Endothelial cell of umbilical vein (primary cell): ENCODE measurements at regions not wholly inside any gene's neighbourhood (a gene's known extent, or its start where the extent isn't known, plus 50 kb on each side); places are given as distances from the start of the nearest gene placed in this dataset.

ENCODE experiments used
- CTCF ChIP-seq, 2 donors: IDR thresholded peaks; 1 replicate in 1 of 2; 2 replicates in 1 of 2; pipeline ENCODE4 v1.5.1; 2011; ENCODE audit warnings: low read length in 2 of 2, mild to moderate bottlenecking in 2 of 2, moderate library complexity in 2 of 2, control low read depth in 1 of 2, inconsistent platforms in 1 of 2, low read depth in 1 of 2; ENCODE audit not compliant: insufficient read depth in 1 of 2; ENCODE audit errors: extremely low read depth in 1 of 2
- EZH2 ChIP-seq: IDR thresholded peaks from 2 replicates; pipeline ENCODE4 v1.6.1; 2012; ENCODE audit warnings: borderline replicate concordance, low read depth, mild to moderate bottlenecking, moderate library complexity, low read length, inconsistent platforms; ENCODE audit not compliant: severe bottlenecking
- FOS ChIP-seq: IDR thresholded peaks from 2 replicates; pipeline ENCODE4 v1.6.1; 2011; ENCODE audit warnings: mild to moderate bottlenecking, low read length, moderate library complexity, borderline replicate concordance; ENCODE audit not compliant: insufficient read depth
- GATA2 ChIP-seq: IDR thresholded peaks from 2 replicates; pipeline ENCODE4 v1.7.0; 2011; ENCODE audit warnings: low read depth, mild to moderate bottlenecking, moderate library complexity, mixed read lengths, low read length; ENCODE audit not compliant: insufficient read length, insufficient read depth
- JUN ChIP-seq: IDR thresholded peaks from 2 replicates; pipeline ENCODE4 v1.6.1; 2011; ENCODE audit warnings: borderline replicate concordance, low read depth; ENCODE audit not compliant: insufficient read length, insufficient read depth
- MAX ChIP-seq: IDR thresholded peaks from 2 replicates; pipeline ENCODE4 v1.6.1; 2011; ENCODE audit not compliant: insufficient read depth, insufficient read length
- MYC ChIP-seq: IDR thresholded peaks from one replicate; pipeline ENCODE4 v1.6.1; 2011; ENCODE audit warnings: mild to moderate bottlenecking, low read depth, low read length
- POLR2A ChIP-seq: IDR thresholded peaks from 2 replicates; pipeline ENCODE4 v1.6.1; 2012; ENCODE audit warnings: low read depth, mild to moderate bottlenecking, control low read depth, low read length
- POLR2AphosphoS5 ChIP-seq: IDR thresholded peaks from 2 replicates; pipeline ENCODE4 v1.6.1; 2012; ENCODE audit warnings: low read depth, mild to moderate bottlenecking, control low read depth, low read length, moderate library complexity; ENCODE audit not compliant: insufficient read depth

GRCh38 chr21:15446223-15446622, 283.6 kb upstream of the USP25 start:
- no peak for TF ChIP-seq CTCF (IDR thresholded peaks at IDR 0.05; ENCODE audit: extremely low read depth in 1 of 2, insufficient read depth in 1 of 2, low read depth in 1 of 2, low read length in 2 of 2)
- no peak for TF ChIP-seq GATA2
- TF ChIP-seq EZH2 = no peak
- TF ChIP-seq POLR2AphosphoS5 = no peak
- no peak for TF ChIP-seq JUN
- TF ChIP-seq POLR2A = no peak
- no peak for TF ChIP-seq MAX
- no peak for TF ChIP-seq MYC
- TF ChIP-seq FOS = no peak
